Hepatocyte (in vitro differentiated cells): ENCODE measurements at regions not wholly inside any gene's neighbourhood (a gene's known extent, or its start where the extent isn't known, plus 50 kb on each side); places are given as distances from the start of the nearest gene placed in this dataset.

Source experiments
- EZH2 ChIP-seq: fragments of 200-600 bp; sonication (generic); IDR thresholded peaks from 2 replicates; pipeline ENCODE4 v1.6.1; 2016; ENCODE audit warnings: antibody characterized with exemption, mild to moderate bottlenecking, borderline replicate concordance
- EZH2phosphoT487 ChIP-seq: fragments of 200-600 bp; sonication (generic); IDR thresholded peaks from one replicate; pipeline ENCODE4 v1.6.1; 2018; ENCODE audit warnings: antibody characterized with exemption, mild to moderate bottlenecking, low read depth, moderate library complexity; ENCODE audit not compliant: unreplicated experiment, severe bottlenecking
- TF ChIP-seq, protein P1 (sequence below): fragments of 200-600 bp; sonication (generic); IDR thresholded peaks from 2 replicates; pipeline ENCODE4 v1.5.1; 2016; ENCODE audit warnings: antibody characterized with exemption, mild to moderate bottlenecking; ENCODE audit not compliant: poor library complexity

DNA sequence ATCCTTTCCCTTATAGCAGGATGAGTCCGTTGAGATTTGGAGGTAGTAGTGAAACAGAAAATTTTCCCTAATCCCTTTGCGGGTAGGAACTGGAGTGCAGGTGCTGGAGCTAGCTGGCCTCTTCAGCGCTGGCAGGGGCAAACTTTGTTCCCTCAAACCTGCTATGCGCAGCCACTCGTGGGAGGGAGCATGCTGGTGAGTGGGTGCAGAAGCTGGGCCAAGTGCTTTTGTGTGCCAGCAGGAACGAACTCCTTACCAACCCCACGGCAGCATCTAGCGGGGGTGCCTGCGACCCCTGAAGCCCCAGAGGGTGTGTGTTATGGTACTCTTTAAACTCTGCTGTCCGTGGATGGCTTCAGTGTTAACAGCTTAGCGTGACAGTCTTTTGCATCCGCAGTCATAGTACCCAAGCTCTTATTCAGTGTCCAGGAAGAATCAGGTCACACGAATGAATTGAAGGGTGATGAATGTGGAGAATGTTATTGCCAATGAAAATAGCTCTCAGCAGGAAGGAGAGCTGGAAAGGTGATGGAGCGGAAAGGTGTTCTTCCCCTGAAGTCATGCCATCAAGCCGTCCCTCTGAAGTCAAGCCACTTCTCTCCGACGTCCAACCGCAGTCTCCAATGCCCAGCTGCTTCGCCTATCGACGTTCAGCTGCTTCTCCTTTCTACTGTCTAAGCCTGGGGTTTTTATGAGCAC lies 1445.1 kb upstream of the CDH9 start:
- TF ChIP-seq EZH2 (no peak), EZH2phosphoT487 (no peak)
- TF ChIP-seq, protein P1, sequence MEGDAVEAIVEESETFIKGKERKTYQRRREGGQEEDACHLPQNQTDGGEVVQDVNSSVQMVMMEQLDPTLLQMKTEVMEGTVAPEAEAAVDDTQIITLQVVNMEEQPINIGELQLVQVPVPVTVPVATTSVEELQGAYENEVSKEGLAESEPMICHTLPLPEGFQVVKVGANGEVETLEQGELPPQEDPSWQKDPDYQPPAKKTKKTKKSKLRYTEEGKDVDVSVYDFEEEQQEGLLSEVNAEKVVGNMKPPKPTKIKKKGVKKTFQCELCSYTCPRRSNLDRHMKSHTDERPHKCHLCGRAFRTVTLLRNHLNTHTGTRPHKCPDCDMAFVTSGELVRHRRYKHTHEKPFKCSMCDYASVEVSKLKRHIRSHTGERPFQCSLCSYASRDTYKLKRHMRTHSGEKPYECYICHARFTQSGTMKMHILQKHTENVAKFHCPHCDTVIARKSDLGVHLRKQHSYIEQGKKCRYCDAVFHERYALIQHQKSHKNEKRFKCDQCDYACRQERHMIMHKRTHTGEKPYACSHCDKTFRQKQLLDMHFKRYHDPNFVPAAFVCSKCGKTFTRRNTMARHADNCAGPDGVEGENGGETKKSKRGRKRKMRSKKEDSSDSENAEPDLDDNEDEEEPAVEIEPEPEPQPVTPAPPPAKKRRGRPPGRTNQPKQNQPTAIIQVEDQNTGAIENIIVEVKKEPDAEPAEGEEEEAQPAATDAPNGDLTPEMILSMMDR: no peak
